Heart right ventricle (tissue), 16 donors: ENCODE measurements at regions not wholly inside any gene's neighbourhood (a gene's known extent, or its start where the extent isn't known, plus 50 kb on each side); places are given as distances from the start of the nearest gene placed in this dataset.

ENCODE experiments used
- ATAC-seq, 8 donors: fragments of 200-7000 bp; cut with Tn5 transposase; one replicate each; pipeline ENCODE4 v1.9.1; 2020; ENCODE audit warnings: mild to moderate bottlenecking in 8 of 8, moderate library complexity in 8 of 8, moderate number of reproducible peaks in 1 of 8
- DNase-seq, 2 donors: peaks; one replicate each; pipeline ENCODE4 v3.0.0-alpha.2; 2020
- H3K27ac ChIP-seq, 10 donors: fragments of 200-600 bp; sonication (generic) in 2 of 10; one replicate each; pipeline versions ENCODE4 v1.5.0 to v1.8.0; 2020 to 2022; ENCODE audit warnings: mild to moderate bottlenecking in 3 of 10
- H3K27me3 ChIP-seq, 7 donors: fragments of 200-600 bp; one replicate each; pipeline ENCODE4 v1.8.0; 2021 to 2022; ENCODE audit warnings: mild to moderate bottlenecking in 2 of 7
- H3K36me3 ChIP-seq, 9 donors: fragments of 200-600 bp; sonication (generic) in 1 of 9; one replicate each; pipeline versions ENCODE4 v1.5.0 to v1.8.0; 2020 to 2022; ENCODE audit warnings: mild to moderate bottlenecking in 2 of 9
- H3K4me1 ChIP-seq, 9 donors: fragments of 200-600 bp; sonication (generic) in 1 of 9; one replicate each; pipeline versions ENCODE4 v1.5.0 to v1.8.0; 2020 to 2022; ENCODE audit warnings: mild to moderate bottlenecking in 4 of 9
- H3K4me3 ChIP-seq, 10 donors: fragments of 200-600 bp; sonication (generic) in 2 of 10; one replicate each; pipeline versions ENCODE4 v1.5.0 to v1.8.0; 2020 to 2022; ENCODE audit warnings: mild to moderate bottlenecking in 7 of 10, moderate library complexity in 2 of 10
- H3K9me3 ChIP-seq, 11 donors: fragments of 200-600 bp in 10 of 11; sonication (generic) in 2 of 11; one replicate each; pipeline versions ENCODE4 v1.5.0 to v1.8.0; 2013 to 2022; ENCODE audit warnings: mild to moderate bottlenecking in 2 of 11, control low read depth in 1 of 11, moderate library complexity in 1 of 11
- CTCF ChIP-seq, 9 donors: fragments of 200-600 bp; sonication (generic) in 2 of 9; IDR thresholded peaks; one replicate each; pipeline versions ENCODE4 v1.5.0 to v1.8.0; 2021 to 2022; ENCODE audit warnings: antibody characterized with exemption in 9 of 9, mild to moderate bottlenecking in 5 of 9, moderate library complexity in 1 of 9
- WGBS, 2 donors: extraction: QIAGEN DNeasy Blood & Tissue Kit; methylation state at CpG; one replicate each; pipeline ENCODE4 v1.1.7; 2013; ENCODE audit warnings: inconsistent platforms in 1 of 2; 5-methylcytosine and 5-hydroxymethylcytosine counted together
- intact Hi-C, 10 donors: fragments of 100-400 bp; cut with DNase I; formaldehyde crosslinking; loops; one replicate each; pipeline versions ENCODE4 v1.11.1 to v1.14.2; 2022
- donor health status: Arrhythmogenic right ventricular cardiomyopathy.
- donor health status: ischemic (EF 13 %, LVEDD 7.1; RV severe dilation, severe dysfunction).
- donor health status: healthy with polysubstance abuse.
- donor health status: DM: no; HTN: yes; CAD: no.
- donor health status: DM: no; HTN: no; CAD: no.
- donor health status: ischemic (EF 25% LVEDD 6.9; RV normal size, moderate dysfunction).
- donor health status: ischemic (EF 25% LVEDD 5.7; RV mildly dilated, moderate dysfunction).
- donor health status: healthy.
- donor health status: DM: yes; HTN: yes; CAD: no.
- donor health status: Ischemic cardiomyopathy.
- donor health status: ischemic (EF 35%, LVEDD 5.7; RV mildly dilated, moderate dysfunction).
- donor health status: nonischemic (EF 11% LVEDD 7.7; RV severe dilation, severe dysfunction).
- donor health status: DM: yes; HTN: yes; CAD: no.
- donor health status: PGD.
- donor health status: ischemic (EF 29% LVEDD 5.4; RV normal size, mild dysfunction).
- donor health status: nonischemic (EF 23%, LVEDD 6.1; RV moderate dilation, normal function).

GRCh38 chr5:4579679-4580078, 560.5 kb upstream of the ADAMTS16 start:
- intact Hi-C loops = no loop called here
- TF ChIP-seq CTCF (IDR thresholded peaks at IDR 0.05) = no peak
- no peak for DNase-seq
- Histone ChIP-seq H3K4me1 (no peaks in the 10 kb centered on the region), H3K27ac (no peak overlapping the region), H3K9me3 (peaks cover 0 to 9% (median 0%) of the 10 kb centered on the region in 11 donors), H3K36me3 (no peaks in the 10 kb centered on the region), H3K27me3 (peaks cover 0 to 6% (median 0%) of the 10 kb centered on the region in 7 donors), H3K4me3 (no peak overlapping the region)
- ATAC-seq = no peak
- WGBS, 2 donors = 86 to 88% methylated on average over 7 of the region's 7 CpGs

- Histone ChIP-seq H3K27me3 (peaks cover 0 to 6% (median 0%) of the 10 kb centered on the region in 7 donors), H3K4me3 (no peak overlapping the region), H3K36me3 (no peaks in the 10 kb centered on the region), H3K4me1 (no peaks in the 10 kb centered on the region), H3K27ac (no peak overlapping the region), H3K9me3 (peaks cover 0 to 9% (median 0%) of the 10 kb centered on the region in 11 donors)
- intact Hi-C loops = no loop called here
- no peak for TF ChIP-seq CTCF (IDR thresholded peaks at IDR 0.05)
- 96 to 97% methylated on average over 19 of the region's 19 CpGs for WGBS, 2 donors
- DNase-seq (no peak), ATAC-seq (no peak)
Measured at GRCh38 chr5:4580772-4581171, 559.4 kb upstream of the ADAMTS16 start.

GRCh38 chr5:4581289-4581688, 558.8 kb upstream of the ADAMTS16 start:
- TF ChIP-seq CTCF (IDR thresholded peaks at IDR 0.05) = no peak
- 89% methylated on average over 16 of the region's 16 CpGs for WGBS, 2 donors
- Histone ChIP-seq H3K4me1 (no peaks in the 10 kb centered on the region), H3K9me3 (peaks cover 0 to 9% (median 0%) of the 10 kb centered on the region in 11 donors), H3K4me3 (no peak overlapping the region), H3K27ac (no peak overlapping the region), H3K27me3 (peaks cover 0 to 6% (median 0%) of the 10 kb centered on the region in 7 donors), H3K36me3 (no peaks in the 10 kb centered on the region)
- ATAC-seq = no peak
- intact Hi-C loops = no loop called here
- no peak for DNase-seq

- no peak overlapping the region for H3K27ac ChIP-seq
- no peaks in the 10 kb centered on the region for H3K27me3 ChIP-seq
- TF ChIP-seq CTCF (IDR thresholded peaks at IDR 0.05) = no peak
- H3K4me1 ChIP-seq = no peaks in the 10 kb centered on the region
- ATAC-seq (no peak), DNase-seq (no peak)
- H3K9me3 ChIP-seq = peaks cover 0 to 7% (median 0%) of the 10 kb centered on the region in 11 donors
- intact Hi-C loops = no loop called here
- H3K4me3 ChIP-seq = no peak overlapping the region
- no peaks in the 10 kb centered on the region for H3K36me3 ChIP-seq
- WGBS, 2 donors = 66 to 67% methylated on average over 8 of the region's 8 CpGs
Measured at GRCh38 chr5:4584982-4585381, 555.1 kb upstream of the ADAMTS16 start.
